ENCODE measurements at regions not wholly inside any gene's neighbourhood (a gene's known extent, or its start where the extent isn't known, plus 50 kb on each side); places are given as distances from the start of the nearest gene placed in this dataset.

DNA sequence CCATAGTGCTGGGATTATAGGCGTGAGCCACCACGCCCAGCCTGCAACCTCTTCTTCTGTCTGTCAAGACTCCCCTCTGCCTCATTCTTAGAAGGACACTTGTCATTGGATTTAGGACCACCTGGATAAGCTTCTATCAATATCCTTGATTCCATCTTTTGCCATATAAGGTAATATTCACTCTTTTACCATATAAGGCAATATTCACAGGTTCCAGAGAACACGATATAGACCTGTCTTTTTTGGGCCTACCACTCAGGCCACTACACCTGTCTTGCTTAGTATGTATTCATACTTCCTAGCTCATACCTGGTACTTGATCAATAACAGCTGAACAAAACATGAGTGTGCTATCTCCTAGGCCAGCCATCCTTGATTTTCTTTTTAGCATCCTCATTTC is 149.2 kb upstream of the TOX3 start:
- no peaks in the 10 kb centered on the region for H3K27me3 Mint-ChIP-seq
- Histone ChIP-seq H3K4me3 (ENCODE audit: low read length) (no peak overlapping the region), H3K36me3 (ENCODE audit: insufficient read depth, low read length) (no peaks in the 10 kb centered on the region), H3K9me3 (ENCODE audit: control insufficient read depth in 1 of 2, insufficient read depth in 1 of 2, low read length in 2 of 2) (peaks cover under 1 to 18% of the 10 kb centered on the region in 2 experiments), H3K27me3 (ENCODE audit: control insufficient read depth in 1 of 2, insufficient read depth in 2 of 2, low read length in 2 of 2) (no peaks in the 10 kb centered on the region), H3K27ac (ENCODE audit: low read depth in 1 of 2, low read length in 2 of 2) (no peak overlapping the region), H3K4me1 (ENCODE audit: insufficient read depth, low read length) (no peaks in the 10 kb centered on the region)
- DNase-seq (no peak), ATAC-seq (ENCODE audit: poor library complexity) (no peak)
- ChIA-PET POLR2A (no interaction called here), CTCF (interaction anchor here (1.6 kb wide), 1 partner anchor 9 kb away, joined by 3 read pairs; no protein-coding TSS in a partner anchor)
- H3K4me3 Mint-ChIP-seq: no peak overlapping the region
- no peak overlapping the region for H3K27ac Mint-ChIP-seq
- intact Hi-C loops (cut with DNase I, micrococcal nuclease): no loop called here
- TF ChIP-seq, protein P1, sequence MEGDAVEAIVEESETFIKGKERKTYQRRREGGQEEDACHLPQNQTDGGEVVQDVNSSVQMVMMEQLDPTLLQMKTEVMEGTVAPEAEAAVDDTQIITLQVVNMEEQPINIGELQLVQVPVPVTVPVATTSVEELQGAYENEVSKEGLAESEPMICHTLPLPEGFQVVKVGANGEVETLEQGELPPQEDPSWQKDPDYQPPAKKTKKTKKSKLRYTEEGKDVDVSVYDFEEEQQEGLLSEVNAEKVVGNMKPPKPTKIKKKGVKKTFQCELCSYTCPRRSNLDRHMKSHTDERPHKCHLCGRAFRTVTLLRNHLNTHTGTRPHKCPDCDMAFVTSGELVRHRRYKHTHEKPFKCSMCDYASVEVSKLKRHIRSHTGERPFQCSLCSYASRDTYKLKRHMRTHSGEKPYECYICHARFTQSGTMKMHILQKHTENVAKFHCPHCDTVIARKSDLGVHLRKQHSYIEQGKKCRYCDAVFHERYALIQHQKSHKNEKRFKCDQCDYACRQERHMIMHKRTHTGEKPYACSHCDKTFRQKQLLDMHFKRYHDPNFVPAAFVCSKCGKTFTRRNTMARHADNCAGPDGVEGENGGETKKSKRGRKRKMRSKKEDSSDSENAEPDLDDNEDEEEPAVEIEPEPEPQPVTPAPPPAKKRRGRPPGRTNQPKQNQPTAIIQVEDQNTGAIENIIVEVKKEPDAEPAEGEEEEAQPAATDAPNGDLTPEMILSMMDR (IDR thresholded peaks at IDR 0.05): no peak
- no peaks in the 10 kb centered on the region for H3K4me1 Mint-ChIP-seq (ENCODE audit: low read depth)
- no peaks in the 10 kb centered on the region for H3K36me3 Mint-ChIP-seq (ENCODE audit: low read depth)
- peaks cover 4% of the 10 kb centered on the region for H3K9me3 Mint-ChIP-seq

DNA sequence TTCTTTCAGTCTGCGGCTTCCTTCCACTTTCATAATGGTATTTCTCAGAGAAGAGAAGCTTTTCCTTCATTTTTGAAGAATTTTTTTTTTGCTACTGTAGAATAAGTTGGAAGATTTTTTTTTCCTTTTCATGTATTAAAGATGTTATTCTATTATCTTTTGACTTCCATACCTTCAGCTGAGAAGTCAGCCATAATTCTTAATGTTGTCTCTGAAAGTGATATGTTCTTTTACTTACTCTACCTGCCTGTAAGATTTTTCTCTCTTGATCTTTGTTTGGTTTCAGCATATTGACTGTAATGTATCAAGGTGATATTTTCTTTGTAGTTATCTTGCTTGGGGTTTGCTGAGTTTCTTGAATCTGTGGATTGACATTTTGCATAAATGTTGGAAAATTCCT is 143.5 kb upstream of the TOX3 start:
- intact Hi-C loops (cut with DNase I, micrococcal nuclease): no loop called here
- ChIA-PET CTCF (no interaction called here), POLR2A (no interaction called here)
- H3K4me1 ChIP-seq (ENCODE audit: insufficient read depth, low read length): no peaks in the 10 kb centered on the region
- H3K4me3 Mint-ChIP-seq: no peak overlapping the region
- H3K4me1 Mint-ChIP-seq (ENCODE audit: low read depth): no peaks in the 10 kb centered on the region
- H3K36me3 ChIP-seq (ENCODE audit: insufficient read depth, low read length): no peaks in the 10 kb centered on the region
- H3K9me3 ChIP-seq (ENCODE audit: control insufficient read depth in 1 of 2, insufficient read depth in 1 of 2, low read length in 2 of 2): peaks cover 8% of the 10 kb centered on the region in 2 experiments
- no peak for DNase-seq
- H3K27me3 ChIP-seq (ENCODE audit: control insufficient read depth in 1 of 2, insufficient read depth in 2 of 2, low read length in 2 of 2): no peaks in the 10 kb centered on the region
- no peak for ATAC-seq (ENCODE audit: poor library complexity)
- TF ChIP-seq, protein P1 (IDR thresholded peaks at IDR 0.05): no peak
- no peaks in the 10 kb centered on the region for H3K36me3 Mint-ChIP-seq (ENCODE audit: low read depth)
- no peak overlapping the region for H3K4me3 ChIP-seq (ENCODE audit: low read length)
- no peak overlapping the region for H3K27ac Mint-ChIP-seq
- peaks cover 9% of the 10 kb centered on the region for H3K9me3 Mint-ChIP-seq
- H3K27ac ChIP-seq (ENCODE audit: low read depth in 1 of 2, low read length in 2 of 2): no peak overlapping the region
- no peaks in the 10 kb centered on the region for H3K27me3 Mint-ChIP-seq

DNA sequence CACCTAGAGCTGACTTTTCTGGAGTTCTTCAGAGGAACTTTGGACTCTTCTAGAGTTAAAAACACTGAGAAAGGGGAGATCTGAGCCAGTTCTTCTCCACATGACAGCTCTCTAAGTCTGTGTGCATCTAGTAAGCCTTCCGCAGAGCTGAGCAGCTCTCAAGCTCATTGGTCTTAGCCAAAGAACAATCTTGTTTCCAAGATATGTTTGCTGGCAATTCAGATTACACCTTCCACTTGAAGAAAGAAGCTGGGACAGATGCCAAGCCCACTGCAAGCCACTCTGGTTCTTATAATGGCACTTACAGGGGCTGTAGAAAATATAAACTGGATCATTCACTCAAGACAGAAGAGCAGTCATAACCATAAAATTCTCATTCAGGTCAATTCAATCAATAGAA is 134.1 kb upstream of the TOX3 start:
- no peaks in the 10 kb centered on the region for H3K36me3 Mint-ChIP-seq (ENCODE audit: low read depth)
- H3K36me3 ChIP-seq (ENCODE audit: insufficient read depth, low read length): no peaks in the 10 kb centered on the region
- CTCF ChIA-PET: no interaction called here
- DNase-seq (no peak), ATAC-seq (ENCODE audit: poor library complexity) (no peak)
- no peaks in the 10 kb centered on the region for H3K27me3 ChIP-seq (ENCODE audit: control insufficient read depth in 1 of 2, insufficient read depth in 2 of 2, low read length in 2 of 2)
- TF ChIP-seq, protein P1 (IDR thresholded peaks at IDR 0.05): no peak
- H3K4me1 Mint-ChIP-seq (ENCODE audit: low read depth): no peaks in the 10 kb centered on the region
- H3K9me3 Mint-ChIP-seq: peaks cover 21% of the 10 kb centered on the region
- H3K27ac ChIP-seq (ENCODE audit: low read depth in 1 of 2, low read length in 2 of 2): no peak overlapping the region
- no peak overlapping the region for H3K27ac Mint-ChIP-seq
- no peaks in the 10 kb centered on the region for H3K4me1 ChIP-seq (ENCODE audit: insufficient read depth, low read length)
- POLR2A ChIA-PET: no interaction called here
- intact Hi-C loops (cut with DNase I, micrococcal nuclease): no loop called here
- H3K27me3 Mint-ChIP-seq: no peaks in the 10 kb centered on the region
- H3K4me3 Mint-ChIP-seq: no peak overlapping the region
- peaks cover 0 to 7% of the 10 kb centered on the region in 2 experiments for H3K9me3 ChIP-seq (ENCODE audit: control insufficient read depth in 1 of 2, insufficient read depth in 1 of 2, low read length in 2 of 2)
- no peak overlapping the region for H3K4me3 ChIP-seq (ENCODE audit: low read length)

Measured in CD4-positive, alpha-beta T cell (primary cell).